A673 (cell line): ENCODE measurements at regions not wholly inside any gene's neighbourhood (a gene's known extent, or its start where the extent isn't known, plus 50 kb on each side); places are given as distances from the start of the nearest gene placed in this dataset.

Experiments used
- CTCF ChIP-seq: fragments of 300-800, 200-600 bp; sonication (generic); conservative IDR thresholded peaks from 2 replicates; pipeline ENCODE4 v1.5.1; 2017; ENCODE audit warnings: low read depth, mild to moderate bottlenecking, antibody characterized with exemption, low read length, moderate library complexity, mixed read lengths
- EZH2 ChIP-seq: fragments of 200-600 bp; sonication (generic); IDR thresholded peaks from 2 replicates; pipeline ENCODE4 v1.6.1; 2017; ENCODE audit warnings: borderline replicate concordance, low read depth, mild to moderate bottlenecking, mixed read lengths, antibody characterized with exemption, low read length; ENCODE audit not compliant: poor library complexity, severe bottlenecking

- TF ChIP-seq CTCF (no peak), EZH2 (no peak)
Measured at GRCh38 chr3:106367496-106367895, 498.7 kb upstream of the CBLB start.
